Ovary (tissue), 7 donors: ENCODE measurements at regions not wholly inside any gene's neighbourhood (a gene's known extent, or its start where the extent isn't known, plus 50 kb on each side); places are given as distances from the start of the nearest gene placed in this dataset.

Experiments
- DNase-seq, 5 donors: peaks; one replicate each; pipeline ENCODE4 v3.0.0-alpha.2; 2019 to 2020
- H3K27ac ChIP-seq, 2 donors: fragments of 200-600 bp; one replicate each; pipeline versions ENCODE4 v1.5.1 to v1.8.0; 2019 to 2022
- H3K27me3 ChIP-seq: fragments of 200-600 bp; one replicate; pipeline ENCODE4 v1.8.0; 2022
- H3K36me3 ChIP-seq: fragments of 200-600 bp; sonication (generic); one replicate; pipeline ENCODE4 v1.5.1; 2019
- H3K4me1 ChIP-seq: one replicate; pipeline ENCODE4 v1.8.1; 2013; ENCODE audit warnings: mild to moderate bottlenecking, moderate library complexity; ENCODE audit not compliant: insufficient read depth
- H3K4me3 ChIP-seq: fragments of 200-600 bp; sonication (generic); one replicate; pipeline ENCODE4 v1.5.1; 2017
- H3K9me3 ChIP-seq, 2 donors: fragments of 200-600 bp in 1 of 2; sonication (generic) in 1 of 2; one replicate each; pipeline versions ENCODE4 v1.5.1 to v1.8.1; 2013 to 2019; ENCODE audit warnings: mild to moderate bottlenecking in 1 of 2, moderate library complexity in 1 of 2
- CTCF ChIP-seq, 3 donors: fragments of 450-650 bp in 2 of 3; fragments of 200-600 bp in 1 of 3; IDR thresholded peaks; one replicate each; pipeline versions ENCODE4 v1.5.1 to v1.8.0; 2016 to 2022; ENCODE audit warnings: antibody characterized with exemption in 3 of 3, mild to moderate bottlenecking in 1 of 3
- EP300 ChIP-seq: sonication (generic); formaldehyde crosslinking; IDR thresholded peaks from one replicate; pipeline ENCODE4 v1.6.1; 2017; ENCODE audit warnings: antibody characterized with exemption
- POLR2A ChIP-seq: fragments of 450-650 bp; IDR thresholded peaks from one replicate; pipeline ENCODE4 v1.6.1; 2017; ENCODE audit warnings: antibody characterized with exemption, mild to moderate bottlenecking, moderate library complexity
- WGBS, 3 donors: extraction: QIAGEN DNeasy Blood & Tissue Kit in 1 of 3; methylation state at CpG; one replicate each; pipeline versions ENCODE4 v1.1.5 to v1.1.7; 2013 to 2017; 5-methylcytosine and 5-hydroxymethylcytosine counted together
- intact Hi-C, 4 donors: fragments of 100-400 bp; cut with DNase I; formaldehyde crosslinking; loops; one replicate each; pipeline versions ENCODE4 v1.11.0 to v1.15.1; 2022 to 2023
- donor health status: DM: no; HTN: no; CAD: no; lungs with moderate emphysema.
- donor health status: DM: no; HTN: no; CAD: no.
- donor health status: Bipolar disorder and iron deficiency.
- donor health status: DM: no; HTN: no; CAD: no.
- donor health status: DM: yes; HTN: yes; CAD: no.

GRCh38 chr6:74690365-74690764 lies 515.5 kb downstream of the COL12A1 start:
- Histone ChIP-seq H3K4me3 (no peak overlapping the region), H3K4me1 (no peaks in the 10 kb centered on the region), H3K27me3 (no peaks in the 10 kb centered on the region), H3K9me3 (no peaks in the 10 kb centered on the region), H3K27ac (no peak overlapping the region), H3K36me3 (no peaks in the 10 kb centered on the region)
- DNase-seq = no peak
- TF ChIP-seq CTCF (IDR thresholded peaks at IDR 0.05) (no peak), POLR2A (no peak), EP300 (no peak)
- intact Hi-C loops = no loop called here
- WGBS, 3 donors = 89 to 94% (median 94%) methylated on average over 2 of the region's 2 CpGs

GRCh38 chr6:74689601-74690000 lies 516.3 kb downstream of the COL12A1 start:
- no peaks in the 10 kb centered on the region for H3K36me3 ChIP-seq
- intact Hi-C loops = no loop called here
- no peaks in the 10 kb centered on the region for H3K27me3 ChIP-seq
- H3K4me1 ChIP-seq = no peaks in the 10 kb centered on the region
- no peak for DNase-seq
- no peak overlapping the region for H3K4me3 ChIP-seq
- no peak for TF ChIP-seq EP300
- no peak for TF ChIP-seq CTCF (IDR thresholded peaks at IDR 0.05)
- no peak for TF ChIP-seq POLR2A
- H3K9me3 ChIP-seq = no peaks in the 10 kb centered on the region
- no peak overlapping the region for H3K27ac ChIP-seq
- 84 to 92% (median 88%) methylated on average over 2 of the region's 2 CpGs for WGBS, 3 donors

GRCh38 chr6:74677463-74677862 lies 528.4 kb downstream of the COL12A1 start:
- no peak for TF ChIP-seq EP300
- no peak for TF ChIP-seq POLR2A
- TF ChIP-seq CTCF (IDR thresholded peaks at IDR 0.05) = no peak
- Histone ChIP-seq H3K36me3 (no peaks in the 10 kb centered on the region), H3K27ac (no peak overlapping the region), H3K4me3 (no peak overlapping the region), H3K4me1 (no peaks in the 10 kb centered on the region), H3K27me3 (no peaks in the 10 kb centered on the region), H3K9me3 (no peaks in the 10 kb centered on the region)
- DNase-seq = no peak
- WGBS, 3 donors = 0 to 51% (median 46%) methylated on average over 1 of the region's 1 CpG
- intact Hi-C loops = no loop called here

GRCh38 chr6:74676906-74677305 lies 528.9 kb downstream of the COL12A1 start:
- H3K27ac ChIP-seq = no peak overlapping the region
- intact Hi-C loops = no loop called here
- H3K4me3 ChIP-seq = no peak overlapping the region
- no peaks in the 10 kb centered on the region for H3K36me3 ChIP-seq
- H3K4me1 ChIP-seq = peaks cover 3% of the 10 kb centered on the region
- TF ChIP-seq EP300 = no peak
- TF ChIP-seq POLR2A = no peak
- TF ChIP-seq CTCF (IDR thresholded peaks at IDR 0.05) = no peak
- H3K27me3 ChIP-seq = no peaks in the 10 kb centered on the region
- no peak for DNase-seq
- no peaks in the 10 kb centered on the region for H3K9me3 ChIP-seq
- 15 to 23% (median 15%) methylated on average over 1 of the region's 1 CpG for WGBS, 3 donors

- TF ChIP-seq POLR2A (no peak), EP300 (no peak), CTCF (IDR thresholded peaks at IDR 0.05) (no peak)
- Histone ChIP-seq H3K27ac (no peak overlapping the region), H3K36me3 (no peaks in the 10 kb centered on the region), H3K4me1 (peaks cover 6% of the 10 kb centered on the region), H3K27me3 (no peaks in the 10 kb centered on the region), H3K4me3 (no peak overlapping the region), H3K9me3 (no peaks in the 10 kb centered on the region)
- intact Hi-C loops = no loop called here
- DNase-seq = no peak
Observed at GRCh38 chr6:74674377-74674776, 531.5 kb downstream of the COL12A1 start.
